GM12872 (cell line): ENCODE measurements at regions not wholly inside any gene's neighbourhood (a gene's known extent, or its start where the extent isn't known, plus 50 kb on each side); places are given as distances from the start of the nearest gene placed in this dataset.

ENCODE experiments used
- CTCF ChIP-seq: IDR thresholded peaks from 3 replicates; pipeline ENCODE4 v1.5.1; 2011; ENCODE audit warnings: low read depth, mild to moderate bottlenecking, low read length, moderate library complexity; ENCODE audit not compliant: insufficient read depth

- no peak for TF ChIP-seq CTCF
Measured at GRCh38 chr7:106444068-106444655, 159.4 kb upstream of the NAMPT start.

GRCh38 chr7:106443156-106443555 lies 158.4 kb upstream of the NAMPT start:
- TF ChIP-seq CTCF: no peak

GRCh38 chr7:106442476-106442875 lies 157.7 kb upstream of the NAMPT start:
- no peak for TF ChIP-seq CTCF

GRCh38 chr7:106433377-106433776 lies 148.6 kb upstream of the NAMPT start:
- no peak for TF ChIP-seq CTCF

- TF ChIP-seq CTCF: no peak
Measured at GRCh38 chr7:106430535-106431455, 146.0 kb upstream of the NAMPT start.

GRCh38 chr7:106430103-106430502 lies 145.3 kb upstream of the NAMPT start:
- no peak for TF ChIP-seq CTCF

- no peak for TF ChIP-seq CTCF
Measured at GRCh38 chr7:106426803-106427202, 142.0 kb upstream of the NAMPT start.
